ENCODE measurements at regions not wholly inside any gene's neighbourhood (a gene's known extent, or its start where the extent isn't known, plus 50 kb on each side); places are given as distances from the start of the nearest gene placed in this dataset.

GRCh38 chr4:54908763-54909162 lies 216.6 kb downstream of the KDR start:
- TF ChIP-seq POLR2A (IDR thresholded peaks at IDR 0.05): no peak
- TF ChIP-seq CTCF (IDR thresholded peaks at IDR 0.05): no peak
- no peak for TF ChIP-seq POLR2AphosphoS5 (IDR thresholded peaks at IDR 0.05)
- no peak for TF ChIP-seq EP300 (IDR thresholded peaks at IDR 0.05)

Measured in suprapubic skin (tissue), 4 donors.